ENCODE measurements at regions not wholly inside any gene's neighbourhood (a gene's known extent, or its start where the extent isn't known, plus 50 kb on each side); places are given as distances from the start of the nearest gene placed in this dataset.

DNA sequence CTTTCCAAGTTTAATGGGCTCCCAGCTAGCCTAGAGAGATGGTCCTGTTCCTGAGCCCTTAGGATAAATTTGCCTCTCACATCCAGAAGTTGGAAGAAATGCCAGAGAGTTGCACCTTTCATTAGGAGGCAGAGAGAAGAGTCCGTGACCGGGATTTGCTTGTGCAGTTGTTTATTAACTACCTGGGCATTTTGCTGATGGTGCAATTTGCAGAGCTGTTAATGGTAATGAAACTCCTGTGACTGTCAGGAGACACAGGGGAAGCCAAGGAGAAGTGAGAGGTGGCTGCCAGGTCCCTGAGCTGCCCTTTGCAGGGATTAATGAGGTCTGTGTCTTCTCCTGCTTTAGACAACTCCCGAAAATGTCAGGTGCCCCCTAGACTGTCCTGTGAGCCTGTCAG, 69.1 kb upstream of the B3GAT1 start:
- DNase-seq, result no peak

DNA sequence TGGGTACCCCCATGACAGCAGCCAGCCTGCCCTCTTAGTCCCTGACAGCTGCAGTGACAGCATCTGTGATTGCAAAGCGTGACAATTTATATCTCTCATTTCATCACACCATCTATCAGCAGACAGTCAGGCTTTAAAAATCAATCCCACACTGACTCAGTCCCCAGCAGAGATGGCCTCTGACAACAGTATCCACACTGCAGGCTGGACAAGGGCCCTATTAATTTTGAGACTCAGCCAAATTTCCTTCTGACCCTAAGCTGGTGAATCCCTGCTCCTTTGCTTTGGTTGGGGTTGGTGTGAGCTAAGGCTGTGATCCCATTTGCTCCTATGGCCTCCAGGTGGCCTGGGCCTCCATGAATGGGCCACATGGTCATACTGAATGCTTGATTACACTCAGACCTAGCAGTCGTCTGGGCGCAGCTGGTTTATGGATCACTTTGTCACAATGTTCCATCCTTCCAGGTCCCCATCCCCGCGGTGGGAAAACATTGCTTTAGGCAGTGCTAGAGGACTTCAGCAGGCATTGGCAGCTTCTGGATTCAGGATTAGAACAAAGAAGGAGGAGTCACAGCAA, 68.2 kb upstream of the B3GAT1 start:
- no peak for DNase-seq

DNA sequence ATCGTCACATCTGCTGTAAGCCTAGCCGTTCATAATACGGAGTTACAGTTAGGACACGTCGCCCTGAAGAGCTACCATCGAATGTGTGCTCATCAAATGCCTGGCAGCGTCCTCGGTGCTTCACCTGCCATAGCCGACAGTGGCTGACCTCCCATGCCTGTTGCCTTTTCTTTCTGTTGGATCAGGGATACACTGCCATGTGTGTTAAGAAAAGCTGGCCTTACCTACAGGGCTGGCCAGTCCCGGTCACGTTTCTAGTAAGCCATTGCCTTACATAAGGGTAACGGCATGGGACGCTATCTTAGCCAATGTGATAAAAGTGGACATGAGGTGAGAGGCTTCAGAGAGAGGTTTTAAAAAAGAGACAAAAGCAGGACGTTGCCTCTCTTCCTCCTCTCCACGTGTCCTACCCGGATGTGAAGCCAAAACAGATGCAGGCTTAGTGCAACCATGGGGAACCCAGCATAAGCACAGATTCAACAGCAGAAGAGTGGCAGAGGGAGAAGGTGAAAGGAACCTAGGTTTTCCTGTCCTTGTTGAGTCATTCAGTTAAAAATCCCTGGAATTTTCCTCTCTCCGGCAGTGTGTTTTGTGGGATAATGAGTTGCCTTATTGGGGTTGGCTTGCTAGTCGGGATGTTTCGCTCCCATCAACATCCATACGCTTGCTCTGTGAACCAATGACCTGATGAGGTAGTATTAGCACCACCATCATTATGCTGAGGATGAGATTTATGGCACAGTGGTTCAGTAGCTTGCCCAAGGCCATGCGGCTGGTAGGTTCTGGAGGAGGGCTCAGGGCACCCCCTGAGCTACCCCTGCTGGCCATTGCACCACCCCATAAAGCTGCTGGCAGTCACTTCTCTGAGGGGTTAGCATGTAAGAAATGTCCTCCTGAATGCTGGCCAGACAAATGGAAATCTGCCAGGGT, 67.4 kb upstream of the B3GAT1 start:
- no peak for DNase-seq

DNA sequence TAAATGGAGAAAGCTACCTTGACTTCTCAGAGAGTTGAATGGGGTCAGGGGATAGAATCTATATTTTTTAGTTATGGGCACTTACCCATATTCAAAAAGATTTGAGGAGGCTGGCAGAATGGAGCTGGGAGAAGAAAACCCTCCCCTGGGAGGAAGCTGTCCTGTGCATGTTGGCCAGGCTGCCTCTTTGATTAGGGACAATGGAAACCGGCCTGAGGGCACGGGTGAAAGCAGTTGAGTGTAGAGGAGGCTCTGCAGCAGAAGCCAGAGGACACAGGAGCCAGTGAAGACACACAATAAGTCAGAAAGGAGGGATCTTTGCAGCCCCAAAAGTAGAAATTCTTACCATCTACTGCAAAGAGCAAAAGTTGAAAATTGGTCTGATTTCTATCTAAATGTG, 66.6 kb upstream of the B3GAT1 start:
- no peak for DNase-seq

DNA sequence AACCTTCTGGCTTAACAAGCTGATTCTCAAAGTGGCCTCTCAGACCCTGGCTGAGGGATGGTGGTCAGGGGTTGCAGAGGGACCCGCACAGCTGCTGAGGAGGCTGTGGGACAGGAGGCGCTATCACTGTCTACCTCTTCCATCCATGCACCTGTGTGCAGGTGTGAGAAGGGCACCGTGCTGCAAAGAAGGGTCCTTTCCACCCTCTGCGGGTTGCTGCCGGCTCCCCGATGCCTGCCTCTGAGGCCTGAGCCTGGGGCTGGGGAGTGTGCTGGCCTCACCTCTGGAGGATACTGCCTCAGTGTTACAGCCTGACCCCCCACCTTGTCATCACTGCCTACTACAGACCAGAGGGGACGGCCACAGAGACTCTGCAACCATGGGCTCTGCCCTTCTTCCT, 66.1 kb upstream of the B3GAT1 start:
- DNase-seq, result no peak

DNA sequence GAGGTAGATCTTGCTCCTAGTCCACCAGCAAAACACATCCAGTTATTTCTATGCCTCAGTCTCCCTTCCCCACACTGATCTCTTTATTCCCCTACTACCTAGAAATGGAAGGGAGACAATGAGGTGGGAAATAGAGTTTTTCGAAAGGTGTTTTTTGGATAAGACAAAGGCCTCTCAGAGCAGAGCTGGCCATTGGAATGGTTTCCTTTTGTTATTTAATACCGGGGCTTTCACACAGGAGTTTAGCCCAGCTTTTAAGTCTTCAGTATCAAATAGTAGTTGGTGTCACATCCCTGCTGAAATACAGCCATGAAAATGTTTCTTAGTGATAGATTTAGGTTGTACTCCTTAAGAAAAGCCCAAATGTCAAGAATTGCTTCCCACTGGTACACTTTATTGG, 65.4 kb upstream of the B3GAT1 start:
- no peak for DNase-seq

DNA sequence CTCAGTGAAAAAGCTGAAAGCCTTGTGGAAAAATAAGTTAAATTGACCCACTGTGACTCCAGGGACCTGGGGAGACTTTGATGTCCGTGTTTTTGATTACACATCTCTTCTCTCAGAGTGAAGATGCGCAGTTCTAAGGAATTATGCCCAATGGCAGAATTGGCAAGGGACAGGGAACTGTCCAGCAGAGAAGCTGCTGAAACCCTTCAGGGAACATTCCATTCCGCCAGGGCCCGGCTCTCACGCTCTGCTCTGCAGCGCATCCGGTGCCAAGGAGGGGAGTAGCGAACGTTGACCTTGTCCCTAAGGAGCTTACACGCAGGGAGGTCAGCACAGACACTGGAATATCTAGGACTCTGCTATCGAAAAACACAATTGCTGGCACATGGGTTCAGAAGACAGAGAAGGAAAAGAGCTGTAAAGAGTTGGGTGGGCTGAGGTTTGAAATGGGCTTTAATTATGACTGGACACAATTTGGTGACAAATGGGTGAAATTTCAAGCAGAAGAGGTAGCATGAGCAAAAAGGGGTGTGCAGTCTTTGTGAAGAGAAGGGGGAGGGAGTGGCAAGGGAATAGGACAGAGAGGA, 64.5 kb upstream of the B3GAT1 start:
- no peak for DNase-seq

DNA sequence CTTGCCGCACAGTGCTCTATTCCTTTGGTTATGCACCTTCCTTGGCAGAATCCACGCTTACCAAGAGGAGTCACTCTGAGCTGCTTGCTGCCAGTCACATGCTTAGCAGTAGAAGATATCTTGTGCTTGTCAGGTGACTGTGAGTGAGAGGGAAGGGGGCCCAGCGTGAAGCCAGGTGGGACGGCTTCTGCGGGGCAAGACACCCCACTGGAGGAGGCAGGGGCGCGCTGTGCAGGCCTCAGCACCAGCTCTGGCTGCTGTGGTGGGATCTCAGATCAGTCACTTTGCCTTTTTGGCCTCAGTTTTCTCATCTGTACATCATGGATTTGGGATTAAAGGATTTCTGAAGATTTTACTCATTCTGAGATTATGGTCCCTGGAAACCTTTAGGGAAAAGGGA, 63.9 kb upstream of the B3GAT1 start:
- DNase-seq, result no peak

DNA sequence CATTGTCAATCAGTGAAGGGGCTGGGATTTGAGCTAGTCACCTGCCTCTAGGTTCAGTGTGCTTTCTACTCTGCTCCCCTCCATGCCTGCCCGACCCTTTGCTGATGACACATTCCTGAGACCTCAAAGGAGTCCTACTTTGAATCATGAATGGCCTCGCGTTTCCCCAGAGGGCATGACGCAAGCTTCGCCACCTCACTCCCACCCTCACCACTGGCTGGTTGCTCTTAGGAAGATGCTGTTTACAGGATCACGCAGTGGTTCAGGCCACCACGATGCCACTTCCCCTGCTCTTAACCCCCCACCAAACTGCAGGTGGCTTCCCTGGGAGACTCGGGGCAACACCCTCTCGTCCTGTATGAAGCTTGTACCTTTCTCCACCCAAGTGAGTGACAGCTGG, 62.9 kb upstream of the B3GAT1 start:
- DNase-seq, result no peak

DNA sequence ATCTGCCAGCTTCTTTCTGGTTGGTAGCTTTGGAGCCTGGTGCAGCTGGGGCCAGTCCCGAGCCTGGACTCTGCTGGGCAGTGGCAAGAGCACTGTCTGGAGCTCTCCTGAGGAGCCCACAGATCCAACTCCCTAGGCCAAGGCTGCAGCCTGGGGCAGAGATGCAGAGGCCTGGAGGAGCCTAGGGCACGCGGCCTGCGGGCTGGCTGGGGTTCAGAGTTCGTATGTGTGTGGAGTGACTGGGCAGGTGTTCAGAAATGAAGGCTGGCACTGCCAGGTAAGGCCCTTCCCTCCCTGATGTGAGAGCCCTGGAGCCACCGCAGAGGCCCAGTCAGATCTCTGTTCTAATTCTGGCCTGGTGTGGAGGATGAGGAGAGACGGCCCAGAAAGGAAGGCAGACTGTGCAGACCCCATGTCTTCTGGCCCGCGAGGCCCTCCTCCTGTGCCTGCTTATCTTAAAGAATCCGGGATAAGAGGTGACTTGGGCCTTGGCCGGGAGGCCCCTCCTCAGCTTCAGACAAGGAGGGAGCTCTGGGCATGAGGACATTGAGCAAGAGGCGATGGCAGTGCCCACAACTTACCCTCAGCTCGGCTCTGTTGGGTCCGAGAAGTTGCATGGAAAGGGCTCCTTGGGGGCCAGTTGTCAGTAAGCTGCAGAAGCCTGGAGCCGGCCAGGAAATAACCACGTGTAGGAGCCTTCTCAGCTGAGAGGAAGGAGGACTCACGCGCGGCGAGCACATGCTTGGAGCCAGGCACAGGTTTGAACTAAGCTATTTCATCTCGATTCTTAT, 62.2 kb upstream of the B3GAT1 start:
- no peak for DNase-seq

DNA sequence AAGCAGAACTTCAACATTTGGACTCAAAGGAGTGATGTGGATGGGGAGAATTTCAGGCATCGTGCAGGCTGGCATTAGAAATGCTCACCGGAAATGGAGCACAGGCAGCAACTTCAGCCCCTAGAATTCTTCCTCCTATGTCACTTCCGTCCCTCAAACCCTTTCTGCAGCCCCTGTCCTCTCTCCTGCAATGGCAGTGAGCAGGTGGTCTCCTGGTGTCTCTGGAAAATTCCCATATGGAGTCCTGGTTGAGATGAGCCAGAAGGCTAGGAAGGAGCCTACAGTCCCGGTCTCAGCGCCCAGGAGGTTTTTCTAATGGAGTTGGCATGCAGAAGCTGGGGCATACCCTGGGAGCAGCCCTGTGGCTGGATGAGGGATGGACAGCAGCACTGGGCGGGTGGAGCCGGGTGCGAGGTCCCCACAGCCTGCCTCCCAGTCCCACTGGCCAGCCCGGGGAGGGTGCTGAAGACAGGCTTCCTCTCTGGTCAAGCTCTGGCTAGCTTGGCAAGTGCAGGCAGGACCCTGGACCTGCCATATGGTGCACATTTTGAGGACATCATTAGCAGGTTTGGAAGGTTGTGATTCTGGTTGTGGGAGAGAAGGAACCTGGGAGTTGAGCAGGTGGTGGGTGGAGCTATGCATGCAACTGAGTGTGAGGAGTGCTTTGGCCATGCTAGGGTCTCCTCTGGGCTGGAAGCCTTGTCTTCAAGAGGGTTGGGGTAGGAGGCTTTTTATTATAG, 59.8 kb upstream of the B3GAT1 start:
- no peak for DNase-seq

DNA sequence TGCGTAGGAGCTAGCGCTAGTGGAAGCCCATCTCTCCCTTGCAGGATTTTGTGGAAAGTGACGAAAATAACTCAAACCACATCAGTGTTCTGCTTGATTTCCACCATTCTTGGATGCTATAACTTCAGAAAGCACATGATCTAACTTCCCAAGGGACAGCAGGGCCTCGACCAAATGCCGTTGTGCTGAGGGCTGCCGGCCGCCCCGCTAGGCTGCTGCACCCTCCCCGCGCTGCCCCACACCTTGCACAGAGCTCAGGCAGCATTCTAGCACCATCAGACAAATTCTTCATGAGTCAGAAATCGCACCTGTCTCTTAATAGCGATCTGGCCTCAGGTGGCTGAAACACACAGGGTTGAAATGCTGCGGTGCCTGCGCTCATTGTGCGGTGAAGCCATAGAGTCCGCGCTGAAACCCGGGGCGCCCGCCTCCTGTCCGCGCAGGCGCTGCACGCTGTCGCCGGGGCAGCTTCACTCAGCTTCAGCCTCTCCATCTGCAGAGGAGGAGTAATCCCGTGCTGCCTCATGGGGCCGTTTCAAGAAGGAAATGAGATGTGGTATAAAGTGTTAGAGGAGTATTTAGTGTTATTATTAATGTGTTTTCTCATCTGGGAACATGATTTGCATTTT, 59.2 kb upstream of the B3GAT1 start:
- no peak for DNase-seq

DNA sequence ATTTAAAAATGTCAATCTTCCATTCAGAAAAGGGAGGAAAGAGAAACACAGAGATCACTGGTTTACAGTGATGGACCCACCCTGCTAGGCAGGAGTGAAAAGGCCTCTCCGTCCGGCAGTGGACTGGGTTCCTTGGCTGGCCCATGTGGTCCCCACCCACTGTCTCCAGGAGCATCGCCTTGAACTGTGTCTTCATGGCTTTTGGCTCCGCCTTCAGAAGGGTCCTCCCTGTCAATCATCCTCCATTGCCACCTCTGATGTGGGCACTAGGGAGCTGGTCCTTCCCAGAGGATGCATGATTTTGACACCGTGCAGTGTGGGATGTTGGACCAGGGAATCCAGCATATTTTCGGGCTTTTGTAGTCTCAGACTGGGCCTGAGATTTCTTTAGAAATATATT, 58.2 kb upstream of the B3GAT1 start:
- no peak for DNase-seq

DNA sequence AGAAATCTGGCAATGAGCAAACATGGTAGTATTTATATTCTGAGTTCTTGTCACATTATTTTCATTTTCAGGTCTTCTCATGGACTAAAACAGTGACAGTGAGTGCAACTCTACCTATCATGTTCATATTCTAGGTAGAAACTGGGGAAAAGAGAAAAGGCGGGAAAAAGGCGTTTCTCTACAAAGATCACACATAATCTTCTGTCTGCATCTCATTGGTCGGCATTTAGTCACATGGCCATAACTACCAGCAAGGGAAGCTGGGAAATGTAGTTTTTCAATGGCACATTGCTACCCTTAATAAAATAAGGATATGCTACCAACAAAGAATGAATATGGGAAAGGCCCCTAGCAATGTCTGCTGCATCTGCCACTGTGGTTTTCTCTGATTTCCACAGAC, 57.6 kb upstream of the B3GAT1 start:
- no peak for DNase-seq

DNA sequence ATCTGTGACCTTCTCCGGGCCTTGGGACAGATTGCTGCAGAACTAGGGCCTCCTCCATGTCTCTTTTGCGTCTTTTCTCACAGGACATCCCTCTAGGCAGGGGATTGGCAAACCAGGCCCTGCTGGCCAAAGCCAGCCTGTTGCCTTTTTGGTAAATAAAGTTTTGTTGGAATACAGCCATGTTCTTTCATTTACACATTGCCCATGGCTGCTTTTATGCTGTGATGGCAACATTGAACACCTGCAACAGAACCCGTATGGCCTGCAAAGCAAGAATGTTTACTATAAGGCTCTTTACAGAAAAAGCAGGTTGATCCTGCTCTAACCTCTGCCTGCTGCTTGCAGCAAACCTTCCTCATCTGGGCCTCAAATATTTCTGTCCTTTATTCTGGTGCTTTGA, 56.8 kb upstream of the B3GAT1 start:
- DNase-seq, result no peak

DNA sequence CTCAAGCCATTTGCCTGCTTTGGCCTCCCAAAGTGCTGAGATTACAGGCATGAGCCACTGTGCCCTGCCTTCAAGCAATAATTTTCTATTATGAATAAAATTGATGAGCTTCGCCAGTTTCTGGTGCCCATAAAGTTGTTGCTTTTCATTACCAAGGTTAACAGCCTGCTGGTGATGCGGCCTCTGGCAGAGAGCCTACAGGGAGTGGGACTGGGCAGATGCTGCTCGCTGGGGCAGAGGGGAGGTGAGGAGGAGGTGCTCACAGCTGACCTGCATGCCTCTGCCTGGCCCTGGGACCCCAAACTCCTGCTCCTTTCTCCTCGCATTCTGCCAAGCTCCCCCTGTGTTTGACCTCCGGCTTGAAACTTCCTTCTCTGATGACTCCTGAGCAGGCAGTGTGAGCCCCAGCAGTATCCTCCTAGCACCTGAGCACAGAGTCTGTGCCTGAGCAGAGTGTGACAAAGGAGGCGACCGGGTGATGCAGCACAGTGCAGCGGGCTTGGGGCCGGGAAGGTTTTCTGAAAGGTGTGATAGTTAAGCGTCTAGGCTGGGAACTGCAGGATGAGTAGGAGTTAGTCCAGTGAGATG, 56.1 kb upstream of the B3GAT1 start:
- DNase-seq, result no peak

DNA sequence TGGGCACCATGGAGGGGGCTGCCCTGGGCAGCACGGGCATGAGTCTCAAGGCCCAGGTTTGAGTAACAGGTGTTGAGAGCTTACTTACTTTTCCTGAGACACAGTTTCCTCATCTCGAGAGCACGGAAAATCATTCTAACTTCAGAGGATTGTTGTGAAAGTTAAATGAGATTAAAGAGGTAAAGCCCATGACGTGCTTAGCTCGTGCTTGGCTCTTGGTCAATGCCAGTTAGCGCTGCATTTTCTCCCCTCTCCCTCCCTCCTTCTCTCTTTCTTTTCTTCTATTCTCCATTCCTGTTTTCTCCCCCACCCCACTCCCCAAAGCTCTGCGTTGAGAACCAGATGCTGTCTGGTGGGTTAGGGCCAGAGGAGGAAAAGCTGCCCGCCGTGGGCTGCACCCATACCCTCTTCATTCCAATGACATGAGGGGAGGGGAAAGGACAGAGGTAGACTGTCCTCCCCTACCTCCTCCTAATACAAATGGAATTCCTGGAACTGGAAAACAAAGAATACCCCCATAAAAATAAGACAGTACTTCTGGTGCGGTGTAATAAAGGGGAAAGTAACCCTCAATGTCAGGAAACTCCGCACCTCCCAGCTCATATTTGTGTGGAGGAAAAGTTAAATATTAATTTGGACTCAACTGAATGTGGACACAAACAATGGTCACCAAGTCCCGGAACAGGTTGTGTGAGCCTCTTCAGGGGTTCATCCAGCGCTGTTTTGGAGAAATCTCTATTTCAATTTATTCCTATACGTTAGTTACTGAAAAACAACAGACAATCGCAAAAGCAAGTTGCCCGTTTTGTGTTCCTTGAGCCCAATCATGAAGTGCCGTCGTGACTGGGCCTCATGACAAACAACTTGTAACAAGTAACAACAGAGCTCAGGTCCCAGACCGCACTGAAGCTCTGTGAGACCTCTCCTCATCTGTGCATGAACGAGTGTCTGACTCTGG, 54.8 kb upstream of the B3GAT1 start:
- DNase-seq, result no peak

DNA sequence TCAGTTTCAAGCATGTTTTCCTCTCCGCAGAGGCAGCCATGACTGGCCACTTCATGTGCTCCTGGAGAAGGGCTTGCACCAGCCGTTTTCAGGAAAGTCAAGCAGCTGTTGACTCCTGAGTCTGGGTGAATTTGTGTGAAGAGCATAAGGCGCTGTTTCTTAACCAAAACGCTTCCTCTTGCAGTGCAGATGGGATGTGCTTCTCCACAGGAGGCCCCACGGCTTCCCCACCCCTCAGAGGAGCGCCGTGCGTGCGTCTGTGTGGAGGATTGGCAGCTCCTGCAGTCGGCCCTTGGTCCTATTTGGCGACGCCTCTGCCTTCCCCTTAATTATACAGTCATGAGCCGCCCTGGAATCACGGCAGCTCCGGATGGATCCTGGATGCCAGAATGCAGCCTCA, 54.1 kb upstream of the B3GAT1 start:
- no peak for DNase-seq

DNA sequence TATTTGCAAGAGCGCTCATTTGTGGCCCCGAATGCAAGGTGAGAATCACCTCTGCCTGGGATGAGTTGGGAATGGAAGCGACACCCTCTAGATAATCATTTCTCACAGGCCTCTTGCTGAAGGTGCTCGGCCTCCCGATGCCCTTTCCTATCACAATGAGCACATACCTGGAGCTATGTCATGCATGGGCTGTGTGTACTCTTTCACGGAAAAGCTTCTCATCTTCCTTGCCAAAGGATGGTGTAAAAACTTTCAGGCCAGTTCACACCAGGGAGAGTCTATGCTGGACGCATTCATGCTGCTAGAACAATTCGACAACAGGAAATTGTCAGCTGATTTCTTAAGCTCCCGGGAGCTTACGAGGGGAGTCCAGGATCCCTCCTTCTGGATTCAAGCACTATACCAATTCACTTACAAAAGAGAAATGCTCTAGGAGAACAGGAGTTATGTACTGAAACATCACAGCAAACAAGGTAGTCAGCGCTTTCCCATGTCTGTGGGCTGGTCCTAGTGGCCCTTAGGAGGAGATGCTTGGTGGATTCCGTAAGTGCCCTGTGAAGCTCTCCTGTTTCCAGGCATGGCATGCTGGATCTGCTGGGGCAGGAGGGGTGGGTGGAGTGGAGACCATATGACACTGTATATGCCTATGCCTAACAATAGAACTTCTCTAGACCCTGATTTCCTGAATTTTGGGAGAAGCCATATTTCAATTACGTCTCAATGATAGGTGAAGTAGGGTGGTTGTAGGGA, 53.1 kb upstream of the B3GAT1 start:
- DNase-seq, result no peak

DNA sequence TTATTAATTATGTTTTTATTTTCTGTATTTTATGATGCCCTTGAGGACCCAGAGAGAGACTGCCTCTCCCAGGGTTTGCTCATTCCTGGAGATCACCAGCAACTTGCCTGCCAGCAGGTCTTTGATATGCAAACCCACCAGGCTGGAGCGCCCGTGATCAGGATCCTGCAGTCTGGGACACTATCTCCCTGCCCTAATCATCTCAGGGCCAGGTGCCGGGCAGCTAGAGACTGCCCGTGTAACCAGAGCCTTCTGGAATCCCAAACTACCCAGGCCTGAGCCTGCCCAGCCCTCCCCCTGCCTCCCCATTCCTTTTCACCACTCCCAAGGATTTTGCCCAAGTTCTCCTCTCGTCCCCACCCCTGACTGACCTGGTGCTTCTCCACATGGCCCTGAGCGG, 52.2 kb upstream of the B3GAT1 start:
- DNase-seq, result no peak

Measured in activated CD4-positive, alpha-beta T cell treated with anti-CD3 and anti-CD28 coated beads for 1 hour (primary cell).